OCI-LY7 (cell line): ENCODE measurements at regions not wholly inside any gene's neighbourhood (a gene's known extent, or its start where the extent isn't known, plus 50 kb on each side); places are given as distances from the start of the nearest gene placed in this dataset.

ENCODE experiments used
- EZH2phosphoT487 ChIP-seq: fragments of 200-600 bp; sonication (generic); IDR thresholded peaks from 2 replicates; pipeline ENCODE4 v1.6.1; 2018; ENCODE audit warnings: low read depth, borderline replicate concordance, mild to moderate bottlenecking, mixed run types, antibody characterized with exemption, low read length, moderate library complexity, mixed read lengths
- TF ChIP-seq, protein P1 (sequence below): fragments of 200-600 bp; sonication (generic); conservative IDR thresholded peaks from 2 replicates; pipeline ENCODE4 v1.5.1; 2014; ENCODE audit warnings: mild to moderate bottlenecking, antibody characterized with exemption, low read length, moderate library complexity, mixed read lengths

DNA sequence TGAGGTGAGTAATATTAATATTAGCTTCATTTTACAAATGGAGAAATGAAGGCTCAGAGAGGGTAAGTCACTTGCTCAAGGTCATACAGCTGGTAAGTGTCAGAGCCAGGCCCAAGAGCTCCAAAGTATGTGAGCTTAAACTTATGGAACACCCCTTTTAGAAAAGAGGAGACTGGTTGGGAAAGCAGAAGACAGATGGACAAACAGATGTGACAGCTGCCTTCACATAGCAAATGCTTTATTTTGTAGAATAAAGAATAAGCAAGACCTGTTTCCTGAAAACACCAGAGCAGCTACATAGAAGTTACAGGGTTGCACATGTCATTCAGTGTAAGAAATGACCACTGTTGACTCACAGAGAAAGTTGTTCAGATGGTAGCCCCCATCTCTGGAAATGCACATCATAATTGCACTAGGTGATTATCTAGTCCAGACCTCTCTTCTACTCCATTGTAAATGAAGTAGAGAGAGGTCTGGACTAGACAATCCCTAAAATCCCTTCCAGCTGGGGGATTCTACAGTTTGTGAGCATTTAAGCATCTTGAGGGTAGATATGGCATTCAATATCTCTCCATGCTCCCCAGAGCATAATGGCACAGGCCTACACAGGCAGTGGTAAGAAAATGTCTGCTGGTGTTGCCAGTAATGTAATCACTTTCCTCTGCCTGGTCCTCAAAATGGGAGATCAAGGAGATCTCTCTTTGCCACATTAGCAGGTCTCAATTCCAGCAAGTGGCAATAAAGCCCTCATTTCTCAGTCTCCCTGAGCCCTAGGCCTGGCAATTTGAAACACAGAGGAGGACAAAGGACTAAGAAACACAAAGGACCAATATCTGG lies 188.2 kb upstream of the FGGY start:
- TF ChIP-seq, protein P1, sequence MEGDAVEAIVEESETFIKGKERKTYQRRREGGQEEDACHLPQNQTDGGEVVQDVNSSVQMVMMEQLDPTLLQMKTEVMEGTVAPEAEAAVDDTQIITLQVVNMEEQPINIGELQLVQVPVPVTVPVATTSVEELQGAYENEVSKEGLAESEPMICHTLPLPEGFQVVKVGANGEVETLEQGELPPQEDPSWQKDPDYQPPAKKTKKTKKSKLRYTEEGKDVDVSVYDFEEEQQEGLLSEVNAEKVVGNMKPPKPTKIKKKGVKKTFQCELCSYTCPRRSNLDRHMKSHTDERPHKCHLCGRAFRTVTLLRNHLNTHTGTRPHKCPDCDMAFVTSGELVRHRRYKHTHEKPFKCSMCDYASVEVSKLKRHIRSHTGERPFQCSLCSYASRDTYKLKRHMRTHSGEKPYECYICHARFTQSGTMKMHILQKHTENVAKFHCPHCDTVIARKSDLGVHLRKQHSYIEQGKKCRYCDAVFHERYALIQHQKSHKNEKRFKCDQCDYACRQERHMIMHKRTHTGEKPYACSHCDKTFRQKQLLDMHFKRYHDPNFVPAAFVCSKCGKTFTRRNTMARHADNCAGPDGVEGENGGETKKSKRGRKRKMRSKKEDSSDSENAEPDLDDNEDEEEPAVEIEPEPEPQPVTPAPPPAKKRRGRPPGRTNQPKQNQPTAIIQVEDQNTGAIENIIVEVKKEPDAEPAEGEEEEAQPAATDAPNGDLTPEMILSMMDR = no peak
- no peak for TF ChIP-seq EZH2phosphoT487
